Liver (tissue), 3 donors: ENCODE measurements at regions not wholly inside any gene's neighbourhood (a gene's known extent, or its start where the extent isn't known, plus 50 kb on each side); places are given as distances from the start of the nearest gene placed in this dataset.

ENCODE experiments used
- ATF3 ChIP-seq: IDR thresholded peaks from 2 replicates; pipeline ENCODE4 v1.6.1; 2016; ENCODE audit warnings: antibody characterized with exemption
- CTCF ChIP-seq: fragments of 150-350 bp; IDR thresholded peaks from 2 replicates; pipeline ENCODE4 v1.5.1; 2017; ENCODE audit warnings: improper control_type of control experiment, low read depth, low read length; ENCODE audit not compliant: missing input control
- EGR1 ChIP-seq, 2 donors: IDR thresholded peaks; 2 replicates each; pipeline ENCODE4 v1.6.1; 2016 to 2018; ENCODE audit warnings: antibody characterized with exemption in 2 of 2, low read depth in 2 of 2
- FOXA1 ChIP-seq: IDR thresholded peaks from 2 replicates; pipeline ENCODE4 v1.6.1; 2016; ENCODE audit warnings: antibody characterized with exemption
- GABPA ChIP-seq, 2 donors: IDR thresholded peaks in 1 of 2; conservative IDR thresholded peaks in 1 of 2; 2 replicates each; pipeline ENCODE4 v1.6.1; 2016; ENCODE audit warnings: antibody characterized with exemption in 2 of 2, mild to moderate bottlenecking in 1 of 2, moderate library complexity in 1 of 2
- JUND ChIP-seq, 2 donors: IDR thresholded peaks; 2 replicates each; pipeline ENCODE4 v1.6.1; 2016; ENCODE audit warnings: antibody characterized with exemption in 2 of 2
- MAX ChIP-seq: IDR thresholded peaks from 2 replicates; pipeline ENCODE4 v1.6.1; 2016; ENCODE audit warnings: antibody characterized with exemption
- RAD21 ChIP-seq, 2 donors: IDR thresholded peaks; 2 replicates each; pipeline ENCODE4 v1.6.1; 2016; ENCODE audit warnings: antibody characterized with exemption in 2 of 2, mild to moderate bottlenecking in 2 of 2
- REST ChIP-seq: IDR thresholded peaks from 2 replicates; pipeline ENCODE4 v1.6.1; 2016; ENCODE audit warnings: antibody characterized with exemption, mild to moderate bottlenecking
- RXRA ChIP-seq, 2 donors: IDR thresholded peaks; 2 replicates each; pipeline ENCODE4 v1.6.1; 2017 to 2018; ENCODE audit warnings: antibody characterized with exemption in 2 of 2, mild to moderate bottlenecking in 1 of 2
- SP1 ChIP-seq: IDR thresholded peaks from 2 replicates; pipeline ENCODE4 v1.6.1; 2018; ENCODE audit warnings: antibody characterized with exemption, mild to moderate bottlenecking
- TAF1 ChIP-seq: conservative IDR thresholded peaks from 2 replicates; pipeline ENCODE4 v1.6.1; 2016; ENCODE audit warnings: antibody characterized with exemption, mild to moderate bottlenecking
- YY1 ChIP-seq: IDR thresholded peaks from 2 replicates; pipeline ENCODE4 v1.6.1; 2016; ENCODE audit warnings: antibody characterized with exemption, mild to moderate bottlenecking
- ZBTB33 ChIP-seq: IDR thresholded peaks from 2 replicates; pipeline ENCODE4 v1.6.1; 2016; ENCODE audit warnings: antibody characterized with exemption
- donor health status: healthy.
- donor health status: healthy.

- TF ChIP-seq MAX (no peak), CTCF (no peak), GABPA (IDR thresholded peaks at IDR 0.05 in 1 of 2, conservative IDR thresholded peaks at IDR 0.05 in 1 of 2) (no peak), ATF3 (no peak), FOXA1 (no peak), RXRA (IDR thresholded peaks at IDR 0.05) (no peak), SP1 (no peak), REST (no peak), ZBTB33 (no peak), JUND (IDR thresholded peaks at IDR 0.05) (no peak), RAD21 (IDR thresholded peaks at IDR 0.05) (no peak), EGR1 (IDR thresholded peaks at IDR 0.05; ENCODE audit: low read depth in 2 of 2) (no peak), YY1 (no peak), TAF1 (no peak)
Measured at GRCh38 chr2:12556762-12557161, 160.0 kb upstream of the TRIB2 start.
